OCI-LY3 (cell line): ENCODE measurements at regions not wholly inside any gene's neighbourhood (a gene's known extent, or its start where the extent isn't known, plus 50 kb on each side); places are given as distances from the start of the nearest gene placed in this dataset.

Experiments used
- CTCF ChIP-seq: fragments of 200-600, 300-600 bp; sonication (generic); IDR thresholded peaks from 2 replicates; pipeline ENCODE4 v1.5.1; 2014; ENCODE audit warnings: antibody characterized with exemption, low read length, low read depth
- EZH2phosphoT487 ChIP-seq: fragments of 200-600 bp; shearing (Covaris generic); IDR thresholded peaks from 2 replicates; pipeline ENCODE4 v1.6.1; 2018; ENCODE audit warnings: antibody characterized with exemption, mixed run types, low read depth

GRCh38 chr2:236972491-236973342 is 113.0 kb upstream of the COPS8 start:
- no peak for TF ChIP-seq CTCF
- TF ChIP-seq EZH2phosphoT487 = no peak
